Lower leg skin (tissue), 4 donors: ENCODE measurements at regions not wholly inside any gene's neighbourhood (a gene's known extent, or its start where the extent isn't known, plus 50 kb on each side); places are given as distances from the start of the nearest gene placed in this dataset.

Source experiments
- DNase-seq, 2 donors: peaks; one replicate each; pipeline ENCODE4 v3.0.0-alpha.2; 2019; ENCODE audit warnings: low spot score in 2 of 2
- H3K4me3 ChIP-seq: fragments of 200-600 bp; sonication (generic); 2 replicates; pipeline ENCODE4 v1.5.1; 2017; ENCODE audit warnings: mild to moderate bottlenecking, low read depth; ENCODE audit not compliant: poor library complexity, severe bottlenecking
- POLR2A ChIP-seq, 2 donors: fragments of 450-650 bp; IDR thresholded peaks; one replicate each; pipeline ENCODE4 v1.6.1; 2016 to 2017; ENCODE audit warnings: antibody characterized with exemption in 2 of 2, mild to moderate bottlenecking in 1 of 2, moderate library complexity in 1 of 2
- WGBS, 2 donors: methylation state at CpG; one replicate each; pipeline ENCODE4 v1.1.5; 2018; 5-methylcytosine and 5-hydroxymethylcytosine counted together
- intact Hi-C: fragments of 100-400 bp; cut with DNase I; formaldehyde crosslinking; loops from one replicate; pipeline ENCODE4 v1.15.0; 2023; ENCODE audit warnings: low total_unique reads
- TF ChIP-seq, protein P1 (sequence below), 3 donors: fragments of 450-650 bp; IDR thresholded peaks; one replicate each; pipeline ENCODE4 v1.5.1; 2016; ENCODE audit warnings: antibody characterized with exemption in 3 of 3, mild to moderate bottlenecking in 3 of 3, moderate library complexity in 2 of 3

DNA sequence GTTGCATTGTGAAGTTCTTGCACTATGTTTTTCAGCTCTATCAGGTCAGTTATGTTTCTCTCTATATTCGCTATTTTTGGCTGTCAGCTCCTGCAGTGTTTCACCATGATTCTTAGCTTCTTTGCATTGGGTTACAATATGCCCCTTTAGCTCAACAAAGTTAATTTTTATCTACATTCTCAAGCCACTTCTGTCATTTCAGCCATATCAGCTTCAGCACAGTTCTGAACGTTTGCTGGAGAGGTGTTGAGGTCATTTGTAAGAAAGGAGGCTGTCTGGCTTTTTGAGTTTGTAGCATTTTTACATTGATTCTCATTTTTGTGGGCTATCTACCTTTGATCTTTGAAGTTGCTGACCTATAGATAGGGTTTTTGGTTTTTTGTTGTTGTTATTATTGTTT lies 573.2 kb upstream of the RGS18 start:
- DNase-seq: no peak
- H3K4me3 ChIP-seq: no peak overlapping the region
- 78 to 82% methylated on average over 2 of the region's 2 CpGs for WGBS, 2 donors
- no peak for TF ChIP-seq POLR2A (IDR thresholded peaks at IDR 0.05)
- TF ChIP-seq, protein P1, sequence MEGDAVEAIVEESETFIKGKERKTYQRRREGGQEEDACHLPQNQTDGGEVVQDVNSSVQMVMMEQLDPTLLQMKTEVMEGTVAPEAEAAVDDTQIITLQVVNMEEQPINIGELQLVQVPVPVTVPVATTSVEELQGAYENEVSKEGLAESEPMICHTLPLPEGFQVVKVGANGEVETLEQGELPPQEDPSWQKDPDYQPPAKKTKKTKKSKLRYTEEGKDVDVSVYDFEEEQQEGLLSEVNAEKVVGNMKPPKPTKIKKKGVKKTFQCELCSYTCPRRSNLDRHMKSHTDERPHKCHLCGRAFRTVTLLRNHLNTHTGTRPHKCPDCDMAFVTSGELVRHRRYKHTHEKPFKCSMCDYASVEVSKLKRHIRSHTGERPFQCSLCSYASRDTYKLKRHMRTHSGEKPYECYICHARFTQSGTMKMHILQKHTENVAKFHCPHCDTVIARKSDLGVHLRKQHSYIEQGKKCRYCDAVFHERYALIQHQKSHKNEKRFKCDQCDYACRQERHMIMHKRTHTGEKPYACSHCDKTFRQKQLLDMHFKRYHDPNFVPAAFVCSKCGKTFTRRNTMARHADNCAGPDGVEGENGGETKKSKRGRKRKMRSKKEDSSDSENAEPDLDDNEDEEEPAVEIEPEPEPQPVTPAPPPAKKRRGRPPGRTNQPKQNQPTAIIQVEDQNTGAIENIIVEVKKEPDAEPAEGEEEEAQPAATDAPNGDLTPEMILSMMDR (IDR thresholded peaks at IDR 0.05): no peak
- intact Hi-C loops: no loop called here

DNA sequence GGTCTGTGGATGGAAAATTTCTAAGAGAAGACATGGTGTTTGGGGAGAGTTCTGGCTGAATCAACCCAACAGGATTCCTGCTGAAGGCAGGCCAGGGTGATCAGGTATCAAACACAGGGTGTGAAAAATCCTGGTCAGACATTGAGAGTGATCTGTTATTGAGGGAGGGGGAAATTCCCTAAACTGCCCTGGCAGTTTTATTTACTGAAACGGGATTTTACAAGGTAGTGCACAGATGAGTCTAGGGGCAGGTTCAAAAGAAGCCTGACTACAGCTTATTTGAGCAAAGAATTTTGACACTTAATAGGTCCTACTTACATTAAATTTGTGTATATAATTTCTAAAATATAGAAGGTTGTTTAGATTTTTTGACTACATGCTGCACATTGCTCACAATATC lies 569.4 kb upstream of the RGS18 start:
- DNase-seq: no peak
- no peak overlapping the region for H3K4me3 ChIP-seq
- intact Hi-C loops: no loop called here
- WGBS, 2 donors: 69 to 74% methylated on average over 1 of the region's 1 CpG
- TF ChIP-seq, protein P1 (IDR thresholded peaks at IDR 0.05): no peak
- no peak for TF ChIP-seq POLR2A (IDR thresholded peaks at IDR 0.05)

DNA sequence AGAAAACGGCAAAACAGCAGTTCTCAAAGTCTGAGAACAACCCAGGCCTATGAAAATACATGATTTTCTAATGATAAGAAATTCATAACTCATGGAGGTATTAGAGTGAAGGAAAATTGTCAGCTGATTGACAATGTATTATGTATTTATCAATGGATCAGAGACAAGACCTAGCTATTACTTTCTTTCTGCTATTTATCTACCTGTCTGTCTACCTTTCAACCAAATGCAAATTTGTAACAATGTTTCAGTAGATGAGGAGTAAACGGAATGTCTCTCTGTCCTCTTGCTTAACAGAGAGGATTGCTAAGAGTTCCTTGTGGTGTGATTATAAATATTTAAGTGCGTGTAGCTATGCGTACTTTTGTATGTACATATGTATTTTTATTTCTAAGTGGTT lies 568.7 kb upstream of the RGS18 start:
- no peak for DNase-seq
- WGBS, 2 donors: 95% methylated on average over 4 of the region's 4 CpGs
- no peak for TF ChIP-seq POLR2A (IDR thresholded peaks at IDR 0.05)
- intact Hi-C loops: no loop called here
- no peak overlapping the region for H3K4me3 ChIP-seq

DNA sequence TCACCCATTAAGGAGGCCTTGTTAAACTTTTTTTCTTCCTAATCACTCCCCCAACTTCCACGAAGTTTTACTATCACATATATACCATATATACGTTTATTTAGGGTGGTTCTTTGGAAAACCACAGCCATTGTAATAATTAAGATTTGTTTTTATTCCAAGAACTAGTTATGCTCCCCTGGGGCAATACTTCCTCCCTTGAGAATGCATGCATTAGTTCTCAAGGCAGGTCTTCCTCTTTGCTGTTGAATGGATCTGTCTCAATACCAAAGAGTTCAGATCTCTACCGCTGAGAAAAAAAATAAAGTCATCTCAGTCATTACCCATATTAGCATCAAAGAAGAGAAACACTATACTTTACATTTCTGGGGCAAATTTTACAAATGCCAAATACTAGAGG lies 567.7 kb upstream of the RGS18 start:
- H3K4me3 ChIP-seq: no peak overlapping the region
- intact Hi-C loops: no loop called here
- no peak for TF ChIP-seq POLR2A (IDR thresholded peaks at IDR 0.05)
- TF ChIP-seq, protein P1 (IDR thresholded peaks at IDR 0.05): no peak
- no peak for DNase-seq
- WGBS, 2 donors: 51 to 59% methylated on average over 3 of the region's 3 CpGs

DNA sequence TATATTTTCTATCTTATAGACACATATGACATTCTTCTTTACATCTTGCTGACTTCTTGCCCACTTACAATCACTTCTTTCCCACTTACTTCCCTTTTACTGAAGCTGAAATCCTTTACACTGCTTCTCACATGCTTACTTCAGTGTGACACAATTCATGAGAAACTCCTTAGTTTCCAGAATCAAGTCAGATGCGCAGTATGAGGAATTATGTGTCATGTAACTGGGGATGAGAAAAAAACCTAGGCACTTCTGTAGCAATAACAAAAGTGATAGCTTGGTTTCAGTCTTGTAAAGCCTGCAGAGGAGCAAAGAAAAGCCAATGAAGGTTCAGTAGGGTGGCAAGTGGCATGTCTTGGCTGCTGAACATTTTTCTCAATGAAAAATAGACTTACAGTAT lies 566.2 kb upstream of the RGS18 start:
- WGBS, 2 donors: 94 to 97% methylated on average over 1 of the region's 1 CpG
- TF ChIP-seq, protein P1 (IDR thresholded peaks at IDR 0.05): no peak
- no peak for TF ChIP-seq POLR2A (IDR thresholded peaks at IDR 0.05)
- intact Hi-C loops: no loop called here
- no peak overlapping the region for H3K4me3 ChIP-seq
- DNase-seq: no peak

DNA sequence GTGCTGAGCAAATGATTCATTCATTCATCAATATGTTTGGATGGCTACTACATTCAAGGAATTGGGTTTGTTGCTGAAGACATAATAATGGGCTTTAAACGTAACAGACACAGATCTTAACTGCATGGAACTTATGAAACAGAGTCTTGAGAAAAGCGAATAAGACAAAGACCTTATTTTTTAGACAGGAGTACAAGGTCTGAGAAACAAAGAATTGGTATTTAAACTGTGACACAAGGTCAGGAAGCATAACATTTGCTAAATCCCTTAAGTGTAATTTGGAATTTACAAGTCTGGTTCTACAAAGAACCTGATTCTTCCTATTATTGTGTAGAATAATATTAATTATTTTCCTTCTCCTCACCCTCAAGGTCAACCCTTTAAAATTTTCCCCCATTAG lies 565.4 kb upstream of the RGS18 start:
- TF ChIP-seq POLR2A (IDR thresholded peaks at IDR 0.05): no peak
- TF ChIP-seq, protein P1 (IDR thresholded peaks at IDR 0.05): no peak
- DNase-seq: no peak
- intact Hi-C loops: no loop called here
- 63 to 67% methylated on average over 2 of the region's 2 CpGs for WGBS, 2 donors
- H3K4me3 ChIP-seq: no peak overlapping the region
